Fibroblast of pulmonary artery (primary cell): ENCODE measurements at regions not wholly inside any gene's neighbourhood (a gene's known extent, or its start where the extent isn't known, plus 50 kb on each side); places are given as distances from the start of the nearest gene placed in this dataset.
A peak's percentile ranks its signal among the peaks of the same experiment; 100 is the strongest.

ENCODE experiments used
- DNase-seq: peaks from one replicate; pipeline ENCODE4 v3.0.0-alpha.2; 2010; ENCODE audit warnings: low read depth
- H3K4me3 ChIP-seq: replicated peaks from 2 replicates; pipeline ENCODE4 v1.5.1; 2011; ENCODE audit warnings: low read depth, mild to moderate bottlenecking, control low read depth, low read length, moderate library complexity
- TF ChIP-seq, protein P1 (sequence below): IDR thresholded peaks from 2 replicates; pipeline ENCODE4 v1.5.1; 2011; ENCODE audit warnings: mild to moderate bottlenecking, control low read depth, low read length, inconsistent platforms; ENCODE audit errors: missing control alignments

DNA sequence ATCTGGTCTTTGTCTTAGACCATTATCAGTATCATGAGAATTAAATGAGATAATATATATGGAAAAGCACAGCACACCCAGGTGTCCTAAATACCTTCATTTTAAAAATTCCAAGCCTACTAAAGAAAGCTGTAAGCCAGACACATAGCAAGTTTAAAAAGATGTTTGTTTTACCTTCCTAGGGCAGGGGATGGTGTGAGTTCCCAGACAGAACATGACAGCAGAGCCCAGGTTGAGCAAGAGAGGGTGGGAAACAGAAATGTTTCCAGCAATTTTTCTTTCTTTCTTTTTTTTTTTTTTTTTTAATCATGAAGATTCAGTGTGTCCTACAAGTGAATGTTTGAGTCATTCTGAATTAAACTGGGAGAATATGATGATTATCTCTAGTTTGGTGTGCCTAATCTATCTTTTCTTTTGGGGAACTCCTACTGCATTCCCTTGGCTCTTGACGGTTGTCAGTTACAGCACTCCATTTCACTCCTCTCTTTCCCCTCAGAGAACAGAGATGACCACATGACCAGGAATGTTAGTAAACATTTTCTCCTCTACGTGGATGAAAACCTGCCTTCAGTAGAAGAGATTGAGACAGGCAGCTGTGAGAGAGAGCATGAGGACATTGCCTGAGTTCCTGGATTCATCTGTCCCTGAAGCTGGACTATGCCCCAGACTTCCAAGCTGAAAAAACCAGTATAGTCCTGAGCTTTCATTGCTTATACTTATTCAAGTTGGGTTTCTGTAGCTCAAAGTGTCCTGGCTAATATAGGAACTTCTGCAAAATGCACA, 54.5 kb upstream of the ARL14 start:
- peak; percentile 7 for DNase-seq
- H3K4me3 ChIP-seq: no peak overlapping the region
- TF ChIP-seq, protein P1, sequence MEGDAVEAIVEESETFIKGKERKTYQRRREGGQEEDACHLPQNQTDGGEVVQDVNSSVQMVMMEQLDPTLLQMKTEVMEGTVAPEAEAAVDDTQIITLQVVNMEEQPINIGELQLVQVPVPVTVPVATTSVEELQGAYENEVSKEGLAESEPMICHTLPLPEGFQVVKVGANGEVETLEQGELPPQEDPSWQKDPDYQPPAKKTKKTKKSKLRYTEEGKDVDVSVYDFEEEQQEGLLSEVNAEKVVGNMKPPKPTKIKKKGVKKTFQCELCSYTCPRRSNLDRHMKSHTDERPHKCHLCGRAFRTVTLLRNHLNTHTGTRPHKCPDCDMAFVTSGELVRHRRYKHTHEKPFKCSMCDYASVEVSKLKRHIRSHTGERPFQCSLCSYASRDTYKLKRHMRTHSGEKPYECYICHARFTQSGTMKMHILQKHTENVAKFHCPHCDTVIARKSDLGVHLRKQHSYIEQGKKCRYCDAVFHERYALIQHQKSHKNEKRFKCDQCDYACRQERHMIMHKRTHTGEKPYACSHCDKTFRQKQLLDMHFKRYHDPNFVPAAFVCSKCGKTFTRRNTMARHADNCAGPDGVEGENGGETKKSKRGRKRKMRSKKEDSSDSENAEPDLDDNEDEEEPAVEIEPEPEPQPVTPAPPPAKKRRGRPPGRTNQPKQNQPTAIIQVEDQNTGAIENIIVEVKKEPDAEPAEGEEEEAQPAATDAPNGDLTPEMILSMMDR: no peak

DNA sequence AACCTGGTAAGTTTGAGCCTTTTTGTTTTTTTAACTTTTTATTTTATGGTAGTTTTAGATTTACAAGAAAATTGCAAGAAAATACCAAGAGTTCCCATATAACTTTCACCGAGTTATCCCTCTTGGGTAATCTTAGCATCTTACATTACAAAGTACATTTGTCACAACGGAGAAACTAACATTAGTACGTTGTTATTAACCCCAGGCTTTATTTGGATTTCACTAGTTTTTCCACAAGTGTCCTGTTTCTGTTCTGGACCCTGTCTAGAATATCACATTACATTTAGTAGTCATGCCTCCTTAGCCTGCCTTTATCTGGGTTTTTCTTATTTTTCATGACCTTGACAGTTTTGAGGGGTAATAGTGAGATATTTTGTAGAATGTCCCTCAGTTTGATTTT, 53.5 kb upstream of the KPNA4 start:
- H3K4me3 ChIP-seq: no peak overlapping the region
- no peak for DNase-seq
- TF ChIP-seq, protein P1: no peak

DNA sequence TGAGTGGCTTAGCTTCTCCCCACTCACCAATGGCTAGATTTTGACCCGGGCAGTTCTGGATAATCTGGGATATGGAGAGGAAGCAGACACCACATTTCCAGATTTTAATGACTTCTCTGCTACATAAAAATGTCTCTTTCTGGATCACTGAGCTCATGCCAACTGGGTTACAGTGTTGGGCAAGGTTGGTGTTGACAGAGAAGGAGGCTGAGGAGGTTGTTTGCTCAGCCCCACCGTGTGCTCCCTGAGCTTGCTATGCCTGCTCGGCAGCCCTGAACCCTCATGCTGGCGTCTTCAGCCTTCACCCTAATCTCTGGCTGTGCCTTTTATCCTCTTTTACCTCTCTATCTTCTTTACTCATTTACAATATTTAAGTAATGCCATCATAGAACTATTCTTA, 53.0 kb upstream of the KPNA4 start:
- DNase-seq: no peak
- no peak overlapping the region for H3K4me3 ChIP-seq
- TF ChIP-seq, protein P1: no peak

DNA sequence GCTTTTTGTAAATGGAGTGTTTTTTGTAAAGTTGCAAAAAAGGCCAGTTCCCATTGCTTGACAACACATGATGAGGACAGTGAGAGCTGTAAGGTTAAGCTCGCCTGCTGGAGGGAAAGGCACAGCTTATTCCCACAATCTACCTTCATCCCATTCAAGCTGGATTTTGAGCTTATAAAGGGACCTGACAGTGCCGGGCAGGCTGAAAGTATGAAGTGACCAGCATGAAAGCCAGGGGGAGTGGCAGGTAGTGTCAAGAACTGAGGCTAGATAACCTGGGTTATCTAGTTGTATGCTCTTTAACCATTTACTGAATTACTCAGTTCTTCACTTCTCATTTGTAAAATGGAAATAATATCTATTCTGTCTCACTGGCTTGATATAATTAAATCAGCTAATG, 52.3 kb upstream of the KPNA4 start:
- DNase-seq: no peak
- no peak overlapping the region for H3K4me3 ChIP-seq
- TF ChIP-seq, protein P1: no peak

DNA sequence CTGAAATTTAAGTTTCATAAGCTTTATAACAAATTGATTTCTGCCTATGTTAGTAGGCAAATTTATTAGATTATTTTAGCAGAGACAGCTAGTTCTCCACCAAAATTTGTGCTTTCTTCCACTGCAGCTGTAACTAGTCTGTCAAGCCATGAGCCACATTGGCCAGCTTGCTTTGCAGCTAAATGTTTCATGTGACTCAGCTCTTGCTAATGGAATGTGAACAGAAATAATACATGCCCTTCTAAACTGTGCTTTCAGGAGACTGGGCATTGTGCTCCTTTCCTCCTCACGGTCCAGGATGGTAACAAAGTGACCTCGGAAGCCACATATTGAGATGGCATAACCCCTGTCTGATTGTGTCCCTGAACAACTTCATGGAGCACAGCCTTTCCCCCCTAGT, 51.3 kb upstream of the KPNA4 start:
- TF ChIP-seq, protein P1: no peak
- no peak overlapping the region for H3K4me3 ChIP-seq
- DNase-seq: peak; percentile 42

DNA sequence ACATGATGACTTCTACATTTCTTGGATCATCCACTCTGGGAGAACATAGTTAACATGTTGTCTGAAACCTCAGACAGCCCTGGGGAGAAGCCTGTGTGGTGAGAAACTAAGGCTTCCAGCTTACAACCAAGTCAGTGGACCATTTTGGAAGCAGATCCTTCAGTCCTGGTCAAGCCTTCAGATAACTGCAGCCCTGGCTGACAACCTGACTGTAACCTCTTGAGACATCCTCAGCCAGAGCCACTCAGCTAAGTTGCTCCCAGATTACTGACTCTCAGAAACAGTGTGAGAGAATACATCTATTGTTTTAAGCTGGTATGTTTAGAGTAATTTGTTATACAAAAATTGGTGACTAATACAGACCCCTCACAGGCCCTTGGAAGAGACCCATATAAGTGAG, 50.9 kb upstream of the KPNA4 start:
- H3K4me3 ChIP-seq: no peak overlapping the region
- TF ChIP-seq, protein P1: no peak
- no peak for DNase-seq
